HFFc6 (cell line): ENCODE measurements at regions not wholly inside any gene's neighbourhood (a gene's known extent, or its start where the extent isn't known, plus 50 kb on each side); places are given as distances from the start of the nearest gene placed in this dataset.

ENCODE experiments used
- DNase-seq: peaks from one replicate; pipeline ENCODE4 v3.0.0-alpha.2; 2018
- H3K27ac Mint-ChIP-seq: 2 replicates; pipeline ENCODE4 v1.8.0; 2020; ENCODE audit warnings: mild to moderate bottlenecking, mixed read lengths
- H3K27me3 Mint-ChIP-seq: 2 replicates; pipeline ENCODE4 v1.8.0; 2021; ENCODE audit warnings: mild to moderate bottlenecking, moderate library complexity, mixed read lengths; ENCODE audit not compliant: insufficient read depth
- H3K36me3 Mint-ChIP-seq: 2 replicates; pipeline ENCODE4 v1.8.0; 2021; ENCODE audit warnings: low read depth, mixed read lengths
- H3K4me1 Mint-ChIP-seq: 2 replicates; pipeline ENCODE4 v1.8.0; 2020; ENCODE audit warnings: low read depth, mixed read lengths
- H3K4me3 Mint-ChIP-seq: 2 replicates; pipeline ENCODE4 v1.8.0; 2020; ENCODE audit warnings: mild to moderate bottlenecking, moderate library complexity, mixed read lengths
- H3K9me3 Mint-ChIP-seq: 2 replicates; pipeline ENCODE4 v1.8.0; 2020; ENCODE audit warnings: mild to moderate bottlenecking, mixed read lengths
- TF ChIP-seq, protein P1 (sequence below): fragments of 200-600 bp; sonication (generic); IDR thresholded peaks from 2 replicates; pipeline ENCODE4 v1.5.0; 2021; ENCODE audit warnings: antibody characterized with exemption, mild to moderate bottlenecking

DNA sequence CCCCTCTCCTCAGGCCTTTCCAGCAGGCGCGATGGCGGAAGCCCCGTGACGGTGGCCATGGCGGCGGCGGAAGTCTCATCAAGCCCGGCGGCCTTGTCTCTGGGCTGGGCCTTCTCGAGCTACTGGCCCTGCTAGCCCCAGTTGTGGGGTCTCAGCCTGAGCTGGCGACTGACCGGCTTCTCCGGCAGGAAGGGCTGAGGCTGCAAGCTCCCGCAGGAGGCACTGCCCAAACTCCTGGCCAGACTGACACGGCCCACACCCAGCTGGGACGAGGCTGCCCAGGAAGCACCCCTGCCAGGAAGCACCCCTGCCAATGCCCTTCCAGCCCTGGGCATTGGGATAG lies 88.5 kb upstream of the ANKH start:
- no peak overlapping the region for H3K4me3 Mint-ChIP-seq
- TF ChIP-seq, protein P1, sequence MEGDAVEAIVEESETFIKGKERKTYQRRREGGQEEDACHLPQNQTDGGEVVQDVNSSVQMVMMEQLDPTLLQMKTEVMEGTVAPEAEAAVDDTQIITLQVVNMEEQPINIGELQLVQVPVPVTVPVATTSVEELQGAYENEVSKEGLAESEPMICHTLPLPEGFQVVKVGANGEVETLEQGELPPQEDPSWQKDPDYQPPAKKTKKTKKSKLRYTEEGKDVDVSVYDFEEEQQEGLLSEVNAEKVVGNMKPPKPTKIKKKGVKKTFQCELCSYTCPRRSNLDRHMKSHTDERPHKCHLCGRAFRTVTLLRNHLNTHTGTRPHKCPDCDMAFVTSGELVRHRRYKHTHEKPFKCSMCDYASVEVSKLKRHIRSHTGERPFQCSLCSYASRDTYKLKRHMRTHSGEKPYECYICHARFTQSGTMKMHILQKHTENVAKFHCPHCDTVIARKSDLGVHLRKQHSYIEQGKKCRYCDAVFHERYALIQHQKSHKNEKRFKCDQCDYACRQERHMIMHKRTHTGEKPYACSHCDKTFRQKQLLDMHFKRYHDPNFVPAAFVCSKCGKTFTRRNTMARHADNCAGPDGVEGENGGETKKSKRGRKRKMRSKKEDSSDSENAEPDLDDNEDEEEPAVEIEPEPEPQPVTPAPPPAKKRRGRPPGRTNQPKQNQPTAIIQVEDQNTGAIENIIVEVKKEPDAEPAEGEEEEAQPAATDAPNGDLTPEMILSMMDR, result no peak
- H3K27ac Mint-ChIP-seq, result no peak overlapping the region
- H3K36me3 Mint-ChIP-seq, result no peaks in the 10 kb centered on the region
- H3K27me3 Mint-ChIP-seq, result peaks cover 16% of the 10 kb centered on the region
- H3K9me3 Mint-ChIP-seq, result no peaks in the 10 kb centered on the region
- H3K4me1 Mint-ChIP-seq, result no peaks in the 10 kb centered on the region
- DNase-seq, result no peak

DNA sequence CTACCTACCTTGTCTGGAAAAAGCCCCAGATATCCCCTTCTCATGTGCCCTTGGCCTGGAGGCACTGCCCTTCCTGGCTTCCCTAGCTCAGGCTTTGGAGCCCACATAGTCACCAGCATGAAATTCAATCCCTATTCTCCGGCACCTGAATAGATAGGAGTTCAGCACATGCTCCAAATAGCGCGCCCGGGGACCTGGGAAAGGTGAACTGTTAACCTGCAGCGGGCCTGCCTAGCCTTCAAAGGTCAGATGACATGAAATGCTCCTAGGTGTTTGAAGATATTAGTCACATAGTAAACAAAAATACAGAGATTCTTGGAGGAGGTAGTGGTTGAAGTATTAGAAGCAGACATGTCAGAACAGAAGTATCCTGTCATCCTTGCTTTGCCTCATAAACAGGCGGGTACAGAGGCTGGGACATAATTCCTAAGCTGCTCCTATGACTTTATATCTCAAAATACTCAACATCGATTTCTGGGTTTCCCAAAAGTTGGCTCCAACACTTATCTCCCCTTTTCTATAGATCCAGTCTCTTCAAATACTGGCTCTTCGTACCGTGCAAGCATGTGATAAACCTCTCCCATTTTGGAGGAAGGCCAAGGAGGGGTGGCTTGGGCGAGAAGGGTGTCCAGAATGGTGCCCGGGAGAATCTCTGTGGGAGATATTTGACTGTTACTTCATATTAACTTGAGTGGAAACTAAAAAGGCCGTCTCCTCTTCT lies 88.0 kb upstream of the ANKH start:
- Mint-ChIP-seq H3K4me3 (no peak overlapping the region), H3K27me3 (peaks cover 16% of the 10 kb centered on the region), H3K4me1 (no peaks in the 10 kb centered on the region), H3K36me3 (no peaks in the 10 kb centered on the region), H3K9me3 (no peaks in the 10 kb centered on the region), H3K27ac (no peak overlapping the region)
- no peak for DNase-seq
- TF ChIP-seq, protein P1, result no peak

DNA sequence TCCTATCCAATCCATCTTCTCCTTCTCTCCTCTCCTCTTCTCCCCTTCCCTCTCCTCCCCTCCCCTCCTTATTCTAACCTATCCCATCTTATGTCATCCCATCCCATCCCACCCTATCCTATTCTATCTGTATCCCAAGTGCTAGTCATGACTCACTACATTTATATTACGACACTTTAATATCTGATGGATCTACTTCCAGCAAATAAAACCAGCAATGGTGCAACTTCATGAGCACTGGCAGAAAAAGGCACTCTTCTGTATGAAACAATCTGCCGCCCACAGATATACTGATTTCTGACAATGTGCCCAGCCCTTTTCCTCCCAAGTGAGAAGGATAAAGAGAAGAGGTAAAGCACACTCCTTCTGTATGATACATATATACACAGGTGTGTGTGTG lies 86.6 kb upstream of the ANKH start:
- DNase-seq, result no peak
- no peak overlapping the region for H3K27ac Mint-ChIP-seq
- TF ChIP-seq, protein P1, result no peak
- H3K27me3 Mint-ChIP-seq, result peaks cover 15% of the 10 kb centered on the region
- no peaks in the 10 kb centered on the region for H3K4me1 Mint-ChIP-seq
- H3K36me3 Mint-ChIP-seq, result no peaks in the 10 kb centered on the region
- no peaks in the 10 kb centered on the region for H3K9me3 Mint-ChIP-seq
- H3K4me3 Mint-ChIP-seq, result no peak overlapping the region

DNA sequence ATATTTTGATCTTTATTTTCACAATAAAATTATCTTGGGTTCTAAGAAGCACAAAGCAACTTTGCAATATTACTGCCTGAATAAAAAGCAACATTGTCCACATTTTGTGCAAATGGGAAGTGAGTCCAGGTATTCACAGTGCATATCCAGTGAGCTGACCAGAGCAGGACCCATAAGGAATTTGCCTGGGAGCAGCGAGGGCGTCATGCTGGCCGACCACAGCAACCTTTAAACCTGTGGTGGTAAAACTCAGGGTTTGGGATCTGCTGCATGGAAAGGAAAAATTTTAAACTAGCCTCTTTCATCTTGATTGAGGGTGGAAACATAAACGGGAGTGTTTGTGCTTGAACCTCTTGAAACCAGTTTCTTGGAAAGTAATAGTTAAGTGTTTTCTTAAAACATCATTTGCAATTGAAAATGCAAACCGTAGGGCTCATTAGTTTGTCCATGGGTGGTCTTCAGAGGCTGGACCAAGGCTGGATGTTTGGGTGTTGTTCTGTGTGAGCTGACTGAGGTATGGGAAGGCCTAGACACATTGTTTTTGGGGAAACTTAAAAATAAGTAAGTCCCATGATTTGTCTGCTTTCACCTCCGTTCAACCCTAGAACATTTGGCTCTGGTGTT lies 85.0 kb upstream of the ANKH start:
- Mint-ChIP-seq H3K27ac (no peak overlapping the region), H3K27me3 (peaks cover 23% of the 10 kb centered on the region), H3K4me3 (no peak overlapping the region), H3K36me3 (no peaks in the 10 kb centered on the region), H3K4me1 (no peaks in the 10 kb centered on the region), H3K9me3 (no peaks in the 10 kb centered on the region)
- DNase-seq, result no peak
- TF ChIP-seq, protein P1, result no peak

DNA sequence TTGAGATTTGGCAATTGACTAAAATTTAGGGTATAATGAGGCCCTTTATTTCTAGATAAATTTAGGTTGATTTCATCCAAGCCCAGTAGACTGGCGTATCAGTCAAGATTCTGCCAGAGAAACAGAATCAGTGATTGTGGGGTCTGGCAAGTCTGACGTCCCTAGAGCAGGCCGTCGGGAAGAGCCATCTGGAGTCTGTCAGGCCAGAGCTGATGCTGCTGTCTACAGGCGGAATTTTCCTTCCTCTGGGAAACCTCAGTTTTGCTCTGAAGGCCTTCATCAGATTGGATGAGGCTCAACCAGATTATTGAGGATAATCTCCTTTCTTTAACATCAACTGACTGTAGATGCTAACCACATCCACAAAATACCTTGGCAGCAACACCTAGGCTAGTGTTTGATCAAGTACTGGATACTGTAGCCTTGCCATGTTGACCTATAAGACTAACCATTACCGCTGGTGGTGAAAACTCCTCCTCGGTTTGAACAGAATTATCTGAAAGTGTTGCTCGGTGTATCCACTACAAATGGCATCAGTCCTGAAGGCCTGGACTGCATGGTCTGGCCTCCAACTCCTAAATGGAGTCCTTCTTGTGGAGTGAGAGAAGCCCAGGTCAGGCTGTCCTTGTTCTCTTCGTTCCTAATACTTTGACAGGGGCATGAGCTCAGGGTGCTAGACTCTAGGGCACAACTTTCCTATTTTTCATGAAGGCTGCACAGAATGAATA lies 83.2 kb upstream of the ANKH start:
- TF ChIP-seq, protein P1, result no peak
- Mint-ChIP-seq H3K27ac (no peak overlapping the region), H3K27me3 (peaks cover 31% of the 10 kb centered on the region), H3K4me1 (no peaks in the 10 kb centered on the region), H3K9me3 (no peaks in the 10 kb centered on the region), H3K36me3 (no peaks in the 10 kb centered on the region), H3K4me3 (no peak overlapping the region)
- DNase-seq, result no peak
